ENCODE measurements at regions not wholly inside any gene's neighbourhood (a gene's known extent, or its start where the extent isn't known, plus 50 kb on each side); places are given as distances from the start of the nearest gene placed in this dataset.
A peak's percentile ranks its signal among the peaks of the same experiment; 100 is the strongest.

DNA sequence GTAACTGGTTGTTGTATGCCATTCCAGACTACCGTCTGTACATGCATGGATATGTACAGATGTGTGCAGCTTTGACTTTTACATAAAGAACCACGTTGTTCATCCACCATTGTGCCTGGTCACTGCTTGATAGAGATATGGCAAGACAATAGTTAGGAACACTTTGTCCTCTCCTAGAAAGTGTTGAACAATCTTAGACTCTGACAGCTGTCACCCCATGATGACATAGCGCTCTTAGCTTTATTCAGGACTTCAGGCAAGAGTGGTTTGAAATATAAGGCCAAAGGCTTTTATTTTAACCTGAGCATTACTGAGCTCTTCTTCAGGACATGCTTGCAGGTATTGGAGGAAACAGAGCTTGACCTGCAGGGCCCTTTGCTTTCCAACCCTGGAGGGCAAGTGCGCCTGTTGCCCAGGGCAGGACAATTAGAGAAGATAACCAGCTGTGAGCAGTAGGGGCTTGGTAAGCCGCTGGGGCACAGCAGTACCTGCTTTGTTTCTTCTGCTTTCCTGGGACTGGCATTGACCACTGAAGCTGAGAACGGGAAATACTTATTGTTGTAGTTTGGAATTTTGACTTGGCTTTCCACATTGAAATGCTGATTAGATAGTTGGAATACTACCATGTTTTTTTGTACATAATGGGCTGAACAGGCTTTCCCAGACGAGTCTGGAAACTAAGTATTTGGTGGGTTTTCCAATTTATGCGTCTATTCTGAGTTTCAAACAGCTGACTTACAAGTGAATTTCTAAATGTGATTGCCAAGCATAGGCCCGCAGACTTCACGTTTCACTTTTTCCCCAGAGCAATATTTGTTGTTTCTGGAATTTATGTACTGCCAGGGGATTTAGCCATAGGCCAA is 51.1 kb downstream of the GARRE1 start:
- no peak for DNase-seq

DNA sequence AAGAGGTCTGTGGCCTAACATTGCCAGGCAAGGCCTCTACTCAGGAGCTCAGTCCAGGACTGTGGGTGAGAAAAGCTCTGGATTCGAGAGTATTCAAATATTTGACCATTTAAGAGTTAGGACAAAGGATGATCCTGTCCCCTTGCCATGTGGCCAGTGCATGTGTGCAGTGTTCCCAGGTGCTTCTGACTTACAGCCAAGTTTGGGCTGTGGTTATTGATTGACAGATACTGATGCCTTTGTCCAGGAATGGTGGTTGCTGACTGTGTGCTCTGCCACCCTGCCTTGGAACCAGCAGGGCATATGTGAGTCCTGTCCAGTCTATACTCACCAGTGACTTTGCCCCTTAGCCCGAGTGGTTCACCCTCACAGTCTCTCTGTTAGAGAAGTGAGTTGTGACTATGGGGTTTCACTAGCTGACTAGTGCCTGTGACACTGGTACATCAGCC is 51.9 kb downstream of the GARRE1 start:
- DNase-seq, result no peak

- DNase-seq, result no peak
Observed at GRCh38 chr19:34306824-34307223, 52.5 kb downstream of the GARRE1 start.

GRCh38 chr19:34308381-34309367 is 54.3 kb downstream of the GARRE1 start:
- DNase-seq, result no peak

- DNase-seq, result no peak
Observed at GRCh38 chr19:34309368-34310138, 55.2 kb downstream of the GARRE1 start.

GRCh38 chr19:34310494-34310981 is 54.5 kb upstream of the GPI start:
- no peak for DNase-seq

- DNase-seq, result peak; percentile 60
Observed at GRCh38 chr19:34313188-34313587, 51.8 kb upstream of the GPI start.

DNA sequence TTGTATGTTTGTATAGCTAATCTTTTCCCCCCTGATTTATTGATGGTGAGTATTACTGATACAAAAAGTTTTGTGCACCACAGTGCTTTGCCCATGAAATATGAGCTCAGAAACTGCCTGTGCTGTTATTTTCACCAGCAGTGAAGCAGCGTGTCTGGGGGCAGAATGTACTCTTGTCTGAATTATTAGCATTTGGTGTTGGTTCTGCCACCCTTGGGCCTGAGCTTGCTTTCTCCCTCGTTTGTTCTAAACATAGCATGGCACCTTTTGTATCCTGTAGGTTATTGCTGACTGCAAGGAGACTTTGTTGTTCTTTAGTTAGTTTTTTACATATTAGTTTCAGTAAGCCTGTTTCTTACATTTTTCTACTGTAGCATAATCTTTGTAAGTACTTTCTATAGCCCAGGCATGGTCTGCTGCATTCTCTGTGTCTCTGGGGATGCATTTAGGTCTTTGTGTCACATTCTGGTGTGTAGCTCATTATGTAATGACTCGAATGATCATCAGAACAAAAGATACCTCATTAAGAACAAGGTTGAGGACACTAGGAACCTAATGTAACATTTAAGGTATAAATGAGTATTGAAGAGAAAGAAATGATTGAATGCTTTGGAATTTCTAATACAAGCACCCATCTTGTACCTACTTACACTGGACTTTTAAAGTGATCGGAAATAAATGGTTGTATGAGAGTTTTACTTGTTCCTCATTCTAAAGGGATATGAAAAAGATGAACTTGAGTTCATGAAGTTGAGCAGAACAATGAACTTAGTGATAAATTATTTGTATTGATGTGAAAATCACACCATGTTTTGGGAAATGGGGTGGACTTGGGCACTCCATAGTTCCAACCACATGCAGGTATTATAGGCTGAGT is 50.3 kb upstream of the GPI start:
- DNase-seq, result no peak
